SK-N-MC (cell line): ENCODE measurements at regions not wholly inside any gene's neighbourhood (a gene's known extent, or its start where the extent isn't known, plus 50 kb on each side); places are given as distances from the start of the nearest gene placed in this dataset.

Source experiments
- EZH2 ChIP-seq: fragments of 200-600 bp; sonication (generic); IDR thresholded peaks from one replicate; pipeline ENCODE4 v1.6.1; 2017; ENCODE audit warnings: antibody characterized with exemption
- FOXP2 ChIP-seq: optimal IDR thresholded peaks from 2 replicates; pipeline ENCODE3; 2011; ENCODE audit warnings: mild to moderate bottlenecking, moderate library complexity; ENCODE audit not compliant: insufficient read depth; ENCODE audit errors: extremely low read length, control extremely low read depth
- POLR2AphosphoS5 ChIP-seq: IDR thresholded peaks from 2 replicates; pipeline ENCODE4 v1.6.1; 2012; ENCODE audit warnings: mild to moderate bottlenecking, low read depth, low read length, borderline replicate concordance

DNA sequence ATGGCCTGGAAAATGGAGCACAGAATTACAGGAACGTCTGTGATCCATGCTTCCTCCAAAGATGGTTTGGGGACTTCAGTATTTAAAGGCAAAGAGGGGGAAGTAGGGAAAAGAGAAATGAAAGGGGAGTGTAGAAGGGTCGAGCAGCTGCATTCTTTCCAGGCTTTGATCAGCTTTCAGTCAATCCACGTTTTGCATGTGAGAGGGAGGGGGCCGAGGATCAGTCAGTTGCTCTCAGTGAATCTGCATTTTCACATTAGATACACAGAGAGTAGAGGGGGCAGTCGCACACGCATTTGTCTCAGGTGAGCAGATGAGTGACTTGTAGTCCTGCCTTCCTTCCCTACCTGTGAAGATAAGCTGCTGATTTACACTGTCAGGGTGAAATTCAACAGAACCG lies 78.8 kb downstream of the FOXF2 start:
- TF ChIP-seq EZH2, result no peak
- TF ChIP-seq POLR2AphosphoS5, result no peak
- TF ChIP-seq FOXP2, result no peak
